ENCODE measurements at regions not wholly inside any gene's neighbourhood (a gene's known extent, or its start where the extent isn't known, plus 50 kb on each side); places are given as distances from the start of the nearest gene placed in this dataset.

GRCh38 chr9:29203244-29203930, 1630.1 kb upstream of the C9orf72 start:
- no peaks in the 10 kb centered on the region for H4K20me1 ChIP-seq (ENCODE audit: insufficient read depth, low read length)
- no peak overlapping the region for H3K4me2 ChIP-seq (ENCODE audit: low read depth, low read length)
- H3K36me3 ChIP-seq (replicated peaks; ENCODE audit: insufficient read depth, low read length): no peaks in the 10 kb centered on the region
- TF ChIP-seq EZH2 (optimal IDR thresholded peaks at IDR 0.05; ENCODE audit: low read depth, low read length) (no peak), EZH2phosphoT487 (IDR thresholded peaks at IDR 0.05; ENCODE audit: low read length) (no peak)
- no peak overlapping the region for H3K27ac ChIP-seq (ENCODE audit: low read length)
- H3K9ac ChIP-seq (ENCODE audit: low read length): no peak overlapping the region
- no peaks in the 10 kb centered on the region for H3F3A ChIP-seq (ENCODE audit: insufficient read depth, low read length)
- H2AFZ ChIP-seq (ENCODE audit: low read length): no peak overlapping the region
- no peak overlapping the region for H3K4me3 ChIP-seq (ENCODE audit: low read length)
- H3K9me3 ChIP-seq (replicated peaks; ENCODE audit: insufficient read depth, low read length): no peaks in the 10 kb centered on the region
- no peaks in the 10 kb centered on the region for H3K4me1 ChIP-seq (ENCODE audit: low read length)
- no peaks in the 10 kb centered on the region for H3K9me2 ChIP-seq (replicated peaks; ENCODE audit: insufficient read depth, low read length)
- no peaks in the 10 kb centered on the region for H3K27me3 ChIP-seq (replicated peaks; ENCODE audit: insufficient read depth, low read length)
- no peak for DNase-seq
- no peaks in the 10 kb centered on the region for H3K79me2 ChIP-seq (ENCODE audit: low read length)

- H3K4me2 ChIP-seq (ENCODE audit: low read depth, low read length): no peak overlapping the region
- TF ChIP-seq EZH2 (optimal IDR thresholded peaks at IDR 0.05; ENCODE audit: low read depth, low read length) (no peak), CTCF (IDR thresholded peaks at IDR 0.05; ENCODE audit: low read length) (no peak), EZH2phosphoT487 (IDR thresholded peaks at IDR 0.05; ENCODE audit: low read length) (no peak)
- no peaks in the 10 kb centered on the region for H3K27me3 ChIP-seq (replicated peaks; ENCODE audit: insufficient read depth, low read length)
- H3K9me2 ChIP-seq (replicated peaks; ENCODE audit: insufficient read depth, low read length): no peaks in the 10 kb centered on the region
- no peaks in the 10 kb centered on the region for H3K79me2 ChIP-seq (ENCODE audit: low read length)
- H3K4me3 ChIP-seq (ENCODE audit: low read length): no peak overlapping the region
- no peak overlapping the region for H3K9ac ChIP-seq (ENCODE audit: low read length)
- H3K9me3 ChIP-seq (replicated peaks; ENCODE audit: insufficient read depth, low read length): no peaks in the 10 kb centered on the region
- H3K27ac ChIP-seq (ENCODE audit: low read length): no peak overlapping the region
- no peaks in the 10 kb centered on the region for H3K36me3 ChIP-seq (replicated peaks; ENCODE audit: insufficient read depth, low read length)
- no peaks in the 10 kb centered on the region for H4K20me1 ChIP-seq (ENCODE audit: insufficient read depth, low read length)
- no peak overlapping the region for H2AFZ ChIP-seq (ENCODE audit: low read length)
- H3F3A ChIP-seq (ENCODE audit: insufficient read depth, low read length): peaks cover 4% of the 10 kb centered on the region; the same call in 1 of the 2 replicates
- no peaks in the 10 kb centered on the region for H3K4me1 ChIP-seq (ENCODE audit: low read length)
- no peak for DNase-seq
These were observed 1635.4 kb upstream of the C9orf72 start for GRCh38 chr9:29208670-29209069.

GRCh38 chr9:29209748-29210291, 1636.5 kb upstream of the C9orf72 start:
- no peak overlapping the region for H3K9ac ChIP-seq (ENCODE audit: low read length)
- H3K4me1 ChIP-seq (ENCODE audit: low read length): no peaks in the 10 kb centered on the region
- H3K36me3 ChIP-seq (replicated peaks; ENCODE audit: insufficient read depth, low read length): no peaks in the 10 kb centered on the region
- no peak overlapping the region for H3K27ac ChIP-seq (ENCODE audit: low read length)
- no peaks in the 10 kb centered on the region for H3K79me2 ChIP-seq (ENCODE audit: low read length)
- no peak overlapping the region for H2AFZ ChIP-seq (ENCODE audit: low read length)
- no peaks in the 10 kb centered on the region for H3K27me3 ChIP-seq (replicated peaks; ENCODE audit: insufficient read depth, low read length)
- DNase-seq: no peak
- H3K4me2 ChIP-seq (ENCODE audit: low read depth, low read length): no peak overlapping the region
- H3K4me3 ChIP-seq (ENCODE audit: low read length): no peak overlapping the region
- TF ChIP-seq EZH2phosphoT487 (IDR thresholded peaks at IDR 0.05; ENCODE audit: low read length): no peak
- TF ChIP-seq EZH2 (optimal IDR thresholded peaks at IDR 0.05; ENCODE audit: low read depth, low read length): no peak
- TF ChIP-seq CTCF (IDR thresholded peaks at IDR 0.05; ENCODE audit: low read length): no peak
- no peaks in the 10 kb centered on the region for H3K9me3 ChIP-seq (replicated peaks; ENCODE audit: insufficient read depth, low read length)
- peaks cover 4% of the 10 kb centered on the region; the same call in 1 of the 2 replicates for H3F3A ChIP-seq (ENCODE audit: insufficient read depth, low read length)
- H4K20me1 ChIP-seq (ENCODE audit: insufficient read depth, low read length): no peaks in the 10 kb centered on the region
- H3K9me2 ChIP-seq (replicated peaks; ENCODE audit: insufficient read depth, low read length): no peaks in the 10 kb centered on the region
